ENCODE measurements at regions not wholly inside any gene's neighbourhood (a gene's known extent, or its start where the extent isn't known, plus 50 kb on each side); places are given as distances from the start of the nearest gene placed in this dataset.

GRCh38 chr15:93520206-93520605 is 431.2 kb upstream of the RGMA start:
- Histone ChIP-seq H3K4me1 (ENCODE audit: control insufficient read depth in 2 of 3, insufficient read depth in 2 of 3, low read depth in 1 of 3, low read length in 3 of 3) (no peaks in the 10 kb centered on the region), H3K27me3 (ENCODE audit: control insufficient read depth, insufficient read depth, low read length) (no peaks in the 10 kb centered on the region), H3K9me3 (ENCODE audit: control insufficient read depth in 2 of 3, insufficient read depth in 1 of 3, low read length in 3 of 3) (no peaks in the 10 kb centered on the region), H3K27ac (ENCODE audit: low read depth in 2 of 2, low read length in 2 of 2) (no peak overlapping the region), H3K36me3 (ENCODE audit: control insufficient read depth in 2 of 3, insufficient read depth in 3 of 3, low read length in 3 of 3) (no peaks in the 10 kb centered on the region), H3K9ac (ENCODE audit: low read length in 3 of 3) (no peak overlapping the region), H3K4me3 (ENCODE audit: low read length in 3 of 3) (no peak overlapping the region)
- TF ChIP-seq CTCF (IDR thresholded peaks at IDR 0.05; ENCODE audit: borderline replicate concordance, extremely low read depth, insufficient read depth) = no peak
- intact Hi-C loops (cut with DNase I) = no loop called here
- FAIRE-seq (no peak), DNase-seq (no peak)

- TF ChIP-seq CTCF (IDR thresholded peaks at IDR 0.05; ENCODE audit: borderline replicate concordance, extremely low read depth, insufficient read depth) = no peak
- no peaks in the 10 kb centered on the region for H3K4me1 ChIP-seq (ENCODE audit: control insufficient read depth in 2 of 3, insufficient read depth in 2 of 3, low read depth in 1 of 3, low read length in 3 of 3)
- H3K9me3 ChIP-seq (ENCODE audit: control insufficient read depth in 2 of 3, insufficient read depth in 1 of 3, low read length in 3 of 3) = no peaks in the 10 kb centered on the region
- intact Hi-C loops (cut with DNase I) = no loop called here
- FAIRE-seq (no peak), DNase-seq (no peak)
- no peak overlapping the region for H3K27ac ChIP-seq (ENCODE audit: low read depth in 2 of 2, low read length in 2 of 2)
- H3K36me3 ChIP-seq (ENCODE audit: control insufficient read depth in 2 of 3, insufficient read depth in 3 of 3, low read length in 3 of 3) = no peaks in the 10 kb centered on the region
- no peak overlapping the region for H3K4me3 ChIP-seq (ENCODE audit: low read length in 3 of 3)
- no peak overlapping the region for H3K9ac ChIP-seq (ENCODE audit: low read length in 3 of 3)
- no peaks in the 10 kb centered on the region for H3K27me3 ChIP-seq (ENCODE audit: control insufficient read depth, insufficient read depth, low read length)
Observed at GRCh38 chr15:93519599-93519998, 430.6 kb upstream of the RGMA start.

- no peak overlapping the region for H3K27ac ChIP-seq (ENCODE audit: low read depth in 2 of 2, low read length in 2 of 2)
- intact Hi-C loops (cut with DNase I) = no loop called here
- TF ChIP-seq CTCF (IDR thresholded peaks at IDR 0.05; ENCODE audit: borderline replicate concordance, extremely low read depth, insufficient read depth) = no peak
- H3K9ac ChIP-seq (ENCODE audit: low read length in 3 of 3) = no peak overlapping the region
- H3K4me1 ChIP-seq (ENCODE audit: control insufficient read depth in 2 of 3, insufficient read depth in 2 of 3, low read depth in 1 of 3, low read length in 3 of 3) = no peaks in the 10 kb centered on the region
- DNase-seq (no peak), FAIRE-seq (no peak)
- H3K4me3 ChIP-seq (ENCODE audit: low read length in 3 of 3) = no peak overlapping the region
- no peaks in the 10 kb centered on the region for H3K9me3 ChIP-seq (ENCODE audit: control insufficient read depth in 2 of 3, insufficient read depth in 1 of 3, low read length in 3 of 3)
- H3K27me3 ChIP-seq (ENCODE audit: control insufficient read depth, insufficient read depth, low read length) = no peaks in the 10 kb centered on the region
- H3K36me3 ChIP-seq (ENCODE audit: control insufficient read depth in 2 of 3, insufficient read depth in 3 of 3, low read length in 3 of 3) = no peaks in the 10 kb centered on the region
Observed at GRCh38 chr15:93517176-93517575, 428.2 kb upstream of the RGMA start.

Measured in kidney (tissue), 13 donors.